ENCODE measurements at regions not wholly inside any gene's neighbourhood (a gene's known extent, or its start where the extent isn't known, plus 50 kb on each side); places are given as distances from the start of the nearest gene placed in this dataset.

- no peak for DNase-seq (ENCODE audit: low read depth in 2 of 2)
Observed at GRCh38 chr1:30514137-30514654, 209.2 kb downstream of the MATN1 start.

- DNase-seq (ENCODE audit: low read depth in 2 of 2) = no peak
Observed at GRCh38 chr1:30513396-30514136, 209.8 kb downstream of the MATN1 start.

GRCh38 chr1:30512914-30513265, 210.5 kb downstream of the MATN1 start:
- no peak for DNase-seq (ENCODE audit: low read depth in 2 of 2)

GRCh38 chr1:30511991-30512913, 211.1 kb downstream of the MATN1 start:
- no peak for DNase-seq (ENCODE audit: low read depth in 2 of 2)

GRCh38 chr1:30511563-30511962, 211.8 kb downstream of the MATN1 start:
- no peak for DNase-seq (ENCODE audit: low read depth in 2 of 2)

- no peak for DNase-seq (ENCODE audit: low read depth in 2 of 2)
Observed at GRCh38 chr1:30511106-30511505, 212.3 kb downstream of the MATN1 start.

GRCh38 chr1:30509670-30510069, 213.7 kb downstream of the MATN1 start:
- DNase-seq (ENCODE audit: low read depth in 2 of 2) = no peak

GRCh38 chr1:30508611-30509010, 214.8 kb downstream of the MATN1 start:
- DNase-seq (ENCODE audit: low read depth in 2 of 2) = no peak

GRCh38 chr1:30508175-30508448, 215.3 kb downstream of the MATN1 start:
- no peak for DNase-seq (ENCODE audit: low read depth in 2 of 2)

GRCh38 chr1:30507401-30508174, 215.8 kb downstream of the MATN1 start:
- no peak for DNase-seq (ENCODE audit: low read depth in 2 of 2)

- no peak for DNase-seq (ENCODE audit: low read depth in 2 of 2)
Observed at GRCh38 chr1:30507016-30507312, 216.4 kb downstream of the MATN1 start.

- DNase-seq (ENCODE audit: low read depth in 2 of 2) = no peak
Observed at GRCh38 chr1:30506291-30507015, 216.9 kb downstream of the MATN1 start.

- no peak for DNase-seq (ENCODE audit: low read depth in 2 of 2)
Observed at GRCh38 chr1:30505853-30506252, 217.5 kb downstream of the MATN1 start.

GRCh38 chr1:30492451-30492850, 230.9 kb downstream of the MATN1 start:
- DNase-seq (ENCODE audit: low read depth in 2 of 2) = no peak

- no peak for DNase-seq (ENCODE audit: low read depth in 2 of 2)
Observed at GRCh38 chr1:30491831-30492230, 231.6 kb downstream of the MATN1 start.

GRCh38 chr1:30490554-30491053, 232.8 kb downstream of the MATN1 start:
- no peak for DNase-seq (ENCODE audit: low read depth in 2 of 2)

GRCh38 chr1:30489737-30490389, 233.5 kb downstream of the MATN1 start:
- DNase-seq (ENCODE audit: low read depth in 2 of 2) = no peak

- no peak for DNase-seq (ENCODE audit: low read depth in 2 of 2)
Observed at GRCh38 chr1:30488324-30488913, 235.0 kb downstream of the MATN1 start.

GRCh38 chr1:30487042-30487441, 236.3 kb downstream of the MATN1 start:
- DNase-seq (ENCODE audit: low read depth in 2 of 2) = no peak

- no peak for DNase-seq (ENCODE audit: low read depth in 2 of 2)
Observed at GRCh38 chr1:30485072-30485471, 238.3 kb downstream of the MATN1 start.

- DNase-seq (ENCODE audit: low read depth in 2 of 2) = no peak
Observed at GRCh38 chr1:30484668-30485067, 238.7 kb downstream of the MATN1 start.
